Testis (tissue), 2 donors: ENCODE measurements at regions not wholly inside any gene's neighbourhood (a gene's known extent, or its start where the extent isn't known, plus 50 kb on each side); places are given as distances from the start of the nearest gene placed in this dataset.

Experiments used
- CTCF ChIP-seq, 3 experiments: fragments of 450-650 bp in 2 of 3; fragments of 200-600 bp in 1 of 3; sonication (generic) in 1 of 3; IDR thresholded peaks; one replicate each; pipeline ENCODE4 v1.5.1; 2016 to 2019; ENCODE audit warnings: antibody characterized with exemption in 3 of 3, mild to moderate bottlenecking in 2 of 3, moderate library complexity in 1 of 3
- POLR2A ChIP-seq: fragments of 450-650 bp; IDR thresholded peaks from one replicate; pipeline ENCODE4 v1.6.1; 2017; ENCODE audit warnings: antibody characterized with exemption, mild to moderate bottlenecking, moderate library complexity

GRCh38 chr1:87269921-87270320 is 58.8 kb upstream of the LMO4 start:
- TF ChIP-seq POLR2A (no peak), CTCF (IDR thresholded peaks at IDR 0.05) (no peak)
